ENCODE measurements at regions not wholly inside any gene's neighbourhood (a gene's known extent, or its start where the extent isn't known, plus 50 kb on each side); places are given as distances from the start of the nearest gene placed in this dataset.

DNA sequence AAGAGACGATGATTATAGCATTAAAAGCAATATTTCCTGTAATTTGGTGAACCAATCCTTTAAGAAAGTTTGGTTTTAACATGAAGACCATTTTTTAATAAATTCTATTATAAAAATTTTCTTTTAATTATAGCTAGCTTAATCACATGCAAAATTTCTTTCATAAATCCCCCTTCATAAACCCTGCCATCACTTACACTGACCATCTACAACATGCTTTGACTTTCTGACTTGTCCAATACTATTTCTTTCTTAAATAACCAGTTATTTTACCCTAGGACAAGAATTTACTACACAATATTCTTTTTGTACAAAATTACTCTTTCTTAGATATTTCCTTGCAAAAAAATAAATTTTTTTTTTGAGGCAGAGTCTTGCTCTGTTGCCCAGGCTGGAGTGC, 1334.8 kb downstream of the CDH11 start:
- H3K36me3 ChIP-seq (replicated peaks; ENCODE audit: insufficient read depth, low read depth): no peaks in the 10 kb centered on the region
- H3K27me3 ChIP-seq: no peaks in the 10 kb centered on the region
- TF ChIP-seq EZH2phosphoT487 (IDR thresholded peaks at IDR 0.05; ENCODE audit: low read depth, severe bottlenecking, unreplicated experiment) (no peak), EZH2 (IDR thresholded peaks at IDR 0.05; ENCODE audit: borderline replicate concordance) (no peak)
- TF ChIP-seq, protein P1, sequence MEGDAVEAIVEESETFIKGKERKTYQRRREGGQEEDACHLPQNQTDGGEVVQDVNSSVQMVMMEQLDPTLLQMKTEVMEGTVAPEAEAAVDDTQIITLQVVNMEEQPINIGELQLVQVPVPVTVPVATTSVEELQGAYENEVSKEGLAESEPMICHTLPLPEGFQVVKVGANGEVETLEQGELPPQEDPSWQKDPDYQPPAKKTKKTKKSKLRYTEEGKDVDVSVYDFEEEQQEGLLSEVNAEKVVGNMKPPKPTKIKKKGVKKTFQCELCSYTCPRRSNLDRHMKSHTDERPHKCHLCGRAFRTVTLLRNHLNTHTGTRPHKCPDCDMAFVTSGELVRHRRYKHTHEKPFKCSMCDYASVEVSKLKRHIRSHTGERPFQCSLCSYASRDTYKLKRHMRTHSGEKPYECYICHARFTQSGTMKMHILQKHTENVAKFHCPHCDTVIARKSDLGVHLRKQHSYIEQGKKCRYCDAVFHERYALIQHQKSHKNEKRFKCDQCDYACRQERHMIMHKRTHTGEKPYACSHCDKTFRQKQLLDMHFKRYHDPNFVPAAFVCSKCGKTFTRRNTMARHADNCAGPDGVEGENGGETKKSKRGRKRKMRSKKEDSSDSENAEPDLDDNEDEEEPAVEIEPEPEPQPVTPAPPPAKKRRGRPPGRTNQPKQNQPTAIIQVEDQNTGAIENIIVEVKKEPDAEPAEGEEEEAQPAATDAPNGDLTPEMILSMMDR (IDR thresholded peaks at IDR 0.05; ENCODE audit: poor library complexity): no peak
- no peak overlapping the region for H3K27ac ChIP-seq
- no peaks in the 10 kb centered on the region for H3K4me1 ChIP-seq (ENCODE audit: insufficient read depth)
- no peaks in the 10 kb centered on the region for H3K9me3 ChIP-seq (ENCODE audit: low read depth)
- no peak for DNase-seq (ENCODE audit: low spot score)
- H3K4me2 ChIP-seq: no peak overlapping the region
- H3K4me3 ChIP-seq: no peak overlapping the region
- no peaks in the 10 kb centered on the region for H3K79me2 ChIP-seq
- 97% methylated on average over 1 of the region's 1 CpG for WGBS (ENCODE audit: low lambda C conversion rate, missing lambda C conversion rate)
- H2AFZ ChIP-seq: no peak overlapping the region
- no peaks in the 10 kb centered on the region for H3K9me2 ChIP-seq (replicated peaks; ENCODE audit: insufficient read depth)
- H4K20me1 ChIP-seq (ENCODE audit: insufficient read depth, poor library complexity, severe bottlenecking): no peaks in the 10 kb centered on the region

DNA sequence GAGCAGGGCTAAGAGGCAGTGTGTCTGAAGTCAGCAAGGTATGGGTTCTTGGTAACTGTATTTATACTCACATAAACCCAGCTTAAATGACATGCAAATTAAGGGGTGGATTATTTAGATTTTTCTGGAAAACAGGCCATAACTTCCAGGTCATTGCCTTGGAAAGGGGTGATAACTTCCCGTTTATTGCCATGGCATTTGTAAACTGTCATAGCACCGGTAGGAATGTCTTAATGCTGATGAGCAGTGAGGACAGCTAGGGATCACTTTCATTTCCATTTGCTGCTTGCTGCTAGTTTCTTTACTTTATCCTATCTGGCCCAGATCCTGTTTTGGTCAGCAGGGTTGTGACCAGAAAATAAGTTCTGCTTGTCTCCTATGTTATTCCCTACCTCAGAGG, 1336.7 kb downstream of the CDH11 start:
- H3K4me1 ChIP-seq (ENCODE audit: insufficient read depth): no peaks in the 10 kb centered on the region
- DNase-seq (ENCODE audit: low spot score): no peak
- H2AFZ ChIP-seq: no peak overlapping the region
- no peaks in the 10 kb centered on the region for H3K9me3 ChIP-seq (ENCODE audit: low read depth)
- no peaks in the 10 kb centered on the region for H3K79me2 ChIP-seq
- H3K4me3 ChIP-seq: no peak overlapping the region
- no peaks in the 10 kb centered on the region for H3K36me3 ChIP-seq (replicated peaks; ENCODE audit: insufficient read depth, low read depth)
- no peak overlapping the region for H3K4me2 ChIP-seq
- no peak overlapping the region for H3K27ac ChIP-seq
- no peaks in the 10 kb centered on the region for H4K20me1 ChIP-seq (ENCODE audit: insufficient read depth, poor library complexity, severe bottlenecking)
- TF ChIP-seq EZH2 (IDR thresholded peaks at IDR 0.05; ENCODE audit: borderline replicate concordance) (no peak), EZH2phosphoT487 (IDR thresholded peaks at IDR 0.05; ENCODE audit: low read depth, severe bottlenecking, unreplicated experiment) (no peak)
- TF ChIP-seq, protein P1 (IDR thresholded peaks at IDR 0.05; ENCODE audit: poor library complexity): no peak
- WGBS (ENCODE audit: low lambda C conversion rate, missing lambda C conversion rate): 81% methylated on average over 2 of the region's 2 CpGs
- H3K27me3 ChIP-seq: no peaks in the 10 kb centered on the region
- no peaks in the 10 kb centered on the region for H3K9me2 ChIP-seq (replicated peaks; ENCODE audit: insufficient read depth)

DNA sequence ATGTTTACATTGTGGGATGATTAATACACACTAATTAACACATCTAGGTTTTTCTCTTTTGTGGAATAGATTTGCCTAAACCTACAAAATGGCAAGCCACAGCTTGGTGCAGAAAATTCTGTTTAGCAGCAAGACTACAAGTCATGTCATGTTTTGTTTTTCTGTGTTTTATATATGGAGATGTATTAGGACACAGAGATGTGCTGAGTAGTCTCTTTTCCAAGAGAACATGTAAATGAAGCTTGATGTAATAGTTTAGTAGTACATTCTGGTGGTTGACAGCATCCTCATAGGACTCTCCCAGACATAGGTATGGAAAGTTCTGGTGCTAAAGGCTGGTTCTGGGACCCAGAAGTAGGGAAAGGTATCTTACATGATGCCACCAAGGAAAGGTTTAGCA, 1345.4 kb downstream of the CDH11 start:
- H3K9me3 ChIP-seq (ENCODE audit: low read depth): no peaks in the 10 kb centered on the region
- no peaks in the 10 kb centered on the region for H3K79me2 ChIP-seq
- H3K4me1 ChIP-seq (ENCODE audit: insufficient read depth): no peaks in the 10 kb centered on the region
- H3K27me3 ChIP-seq: no peaks in the 10 kb centered on the region
- TF ChIP-seq EZH2phosphoT487 (IDR thresholded peaks at IDR 0.05; ENCODE audit: low read depth, severe bottlenecking, unreplicated experiment) (no peak), EZH2 (IDR thresholded peaks at IDR 0.05; ENCODE audit: borderline replicate concordance) (no peak)
- TF ChIP-seq, protein P1 (IDR thresholded peaks at IDR 0.05; ENCODE audit: poor library complexity): no peak
- H3K4me2 ChIP-seq: no peak overlapping the region
- no peak overlapping the region for H3K27ac ChIP-seq
- DNase-seq (ENCODE audit: low spot score): no peak
- H3K36me3 ChIP-seq (replicated peaks; ENCODE audit: insufficient read depth, low read depth): no peaks in the 10 kb centered on the region
- no peaks in the 10 kb centered on the region for H3K9me2 ChIP-seq (replicated peaks; ENCODE audit: insufficient read depth)
- H2AFZ ChIP-seq: no peak overlapping the region
- H3K4me3 ChIP-seq: no peak overlapping the region
- H4K20me1 ChIP-seq (ENCODE audit: insufficient read depth, poor library complexity, severe bottlenecking): no peaks in the 10 kb centered on the region

DNA sequence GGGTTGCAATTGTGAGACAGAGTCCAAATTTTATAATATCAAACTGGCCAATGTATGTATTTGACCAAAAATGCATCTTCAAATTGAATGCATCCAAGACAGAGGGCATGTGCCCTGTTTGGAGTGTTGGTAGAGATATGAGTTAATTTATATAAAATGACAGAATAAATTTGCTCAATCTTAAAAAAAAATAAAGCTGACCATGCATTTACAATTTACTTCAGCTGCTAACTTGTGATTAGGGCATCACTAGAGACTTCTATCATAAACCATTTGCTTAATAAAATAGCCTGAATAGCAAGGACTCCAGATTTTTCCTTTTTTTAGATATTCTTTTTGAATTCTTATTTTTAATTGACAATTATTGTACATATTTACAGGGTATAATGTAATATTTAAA, 1345.8 kb downstream of the CDH11 start:
- Histone ChIP-seq H3K4me2 (no peak overlapping the region), H3K9me2 (replicated peaks; ENCODE audit: insufficient read depth) (no peaks in the 10 kb centered on the region), H3K27ac (no peak overlapping the region), H3K36me3 (replicated peaks; ENCODE audit: insufficient read depth, low read depth) (no peaks in the 10 kb centered on the region), H4K20me1 (ENCODE audit: insufficient read depth, poor library complexity, severe bottlenecking) (no peaks in the 10 kb centered on the region), H2AFZ (no peak overlapping the region), H3K9me3 (ENCODE audit: low read depth) (no peaks in the 10 kb centered on the region), H3K79me2 (no peaks in the 10 kb centered on the region), H3K27me3 (no peaks in the 10 kb centered on the region), H3K4me1 (ENCODE audit: insufficient read depth) (no peaks in the 10 kb centered on the region), H3K4me3 (no peak overlapping the region)
- TF ChIP-seq EZH2 (IDR thresholded peaks at IDR 0.05; ENCODE audit: borderline replicate concordance): no peak
- TF ChIP-seq, protein P1 (IDR thresholded peaks at IDR 0.05; ENCODE audit: poor library complexity): no peak
- no peak for TF ChIP-seq EZH2phosphoT487 (IDR thresholded peaks at IDR 0.05; ENCODE audit: low read depth, severe bottlenecking, unreplicated experiment)
- DNase-seq (ENCODE audit: low spot score): no peak
